OCI-LY1 (cell line): ENCODE measurements at regions not wholly inside any gene's neighbourhood (a gene's known extent, or its start where the extent isn't known, plus 50 kb on each side); places are given as distances from the start of the nearest gene placed in this dataset.

ENCODE experiments used
- EZH2 ChIP-seq: fragments of 200-600 bp; sonication (generic), shearing (Covaris generic); IDR thresholded peaks from 2 replicates; pipeline ENCODE4 v1.8.0; 2017; ENCODE audit warnings: borderline replicate concordance, mixed run types, mild to moderate bottlenecking, antibody characterized with exemption, low read length, moderate library complexity, mixed read lengths
- TF ChIP-seq, protein P1 (sequence below): fragments of 200-600 bp; sonication (generic), shearing (Covaris generic); IDR thresholded peaks from 2 replicates; pipeline ENCODE4 v1.5.1; 2017; ENCODE audit warnings: mild to moderate bottlenecking, antibody characterized with exemption, low read length, moderate library complexity, mixed read lengths

DNA sequence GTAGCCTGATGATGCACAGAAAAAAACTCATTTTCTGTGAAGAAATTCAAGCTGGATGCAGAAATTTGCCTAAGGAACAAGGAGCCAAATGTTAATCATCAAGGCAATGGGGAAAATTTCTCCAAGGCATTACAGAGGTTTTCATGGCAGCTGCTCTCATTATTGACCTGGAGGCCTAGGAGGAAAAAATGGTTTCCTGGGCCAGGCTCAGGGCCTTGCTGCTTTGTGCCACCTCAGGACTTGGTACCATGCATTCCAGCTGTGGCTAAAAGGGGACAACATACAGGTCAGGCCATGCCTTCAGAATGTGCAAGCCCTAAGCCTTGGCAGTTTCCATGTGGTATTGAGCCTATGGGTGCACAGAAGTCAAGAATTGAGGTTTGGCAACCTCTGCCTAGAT lies 1320.1 kb upstream of the MIR17HG start:
- TF ChIP-seq EZH2, result no peak
- TF ChIP-seq, protein P1, sequence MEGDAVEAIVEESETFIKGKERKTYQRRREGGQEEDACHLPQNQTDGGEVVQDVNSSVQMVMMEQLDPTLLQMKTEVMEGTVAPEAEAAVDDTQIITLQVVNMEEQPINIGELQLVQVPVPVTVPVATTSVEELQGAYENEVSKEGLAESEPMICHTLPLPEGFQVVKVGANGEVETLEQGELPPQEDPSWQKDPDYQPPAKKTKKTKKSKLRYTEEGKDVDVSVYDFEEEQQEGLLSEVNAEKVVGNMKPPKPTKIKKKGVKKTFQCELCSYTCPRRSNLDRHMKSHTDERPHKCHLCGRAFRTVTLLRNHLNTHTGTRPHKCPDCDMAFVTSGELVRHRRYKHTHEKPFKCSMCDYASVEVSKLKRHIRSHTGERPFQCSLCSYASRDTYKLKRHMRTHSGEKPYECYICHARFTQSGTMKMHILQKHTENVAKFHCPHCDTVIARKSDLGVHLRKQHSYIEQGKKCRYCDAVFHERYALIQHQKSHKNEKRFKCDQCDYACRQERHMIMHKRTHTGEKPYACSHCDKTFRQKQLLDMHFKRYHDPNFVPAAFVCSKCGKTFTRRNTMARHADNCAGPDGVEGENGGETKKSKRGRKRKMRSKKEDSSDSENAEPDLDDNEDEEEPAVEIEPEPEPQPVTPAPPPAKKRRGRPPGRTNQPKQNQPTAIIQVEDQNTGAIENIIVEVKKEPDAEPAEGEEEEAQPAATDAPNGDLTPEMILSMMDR, result no peak
